GM23338 (cell line): ENCODE measurements at regions not wholly inside any gene's neighbourhood (a gene's known extent, or its start where the extent isn't known, plus 50 kb on each side); places are given as distances from the start of the nearest gene placed in this dataset.

Source experiments
- ATAC-seq: fragments of 200-7000 bp; cut with Tn5 transposase; 3 replicates; pipeline ENCODE4 v1.9.1; 2020
- DNase-seq: peaks from one replicate; pipeline ENCODE4 v3.0.0-alpha.2; 2015; ENCODE audit warnings: low spot score
- H2AFZ ChIP-seq: fragments of 200-600 bp; sonication (generic); 2 replicates; pipeline ENCODE4 v1.8.0; 2016; ENCODE audit warnings: antibody characterized with exemption, mild to moderate bottlenecking, moderate library complexity
- H3F3A ChIP-seq: fragments of 200-600 bp; sonication (generic); replicated peaks from 2 replicates; pipeline ENCODE4 v1.8.0; 2017; ENCODE audit warnings: antibody characterized with exemption, mixed run types, low read depth
- H3K27ac ChIP-seq: fragments of 200-600 bp; sonication (generic); 2 replicates; pipeline ENCODE4 v1.6.1; 2016; ENCODE audit warnings: low read depth
- H3K27me3 ChIP-seq: fragments of 200-600 bp; sonication (generic); 2 replicates; pipeline ENCODE4 v1.8.0; 2016; ENCODE audit warnings: mild to moderate bottlenecking, mixed run types, moderate library complexity; ENCODE audit not compliant: insufficient read depth
- H3K36me3 ChIP-seq: fragments of 200-600 bp; sonication (generic); 2 replicates; pipeline ENCODE4 v1.8.0; 2016; ENCODE audit warnings: mild to moderate bottlenecking; ENCODE audit not compliant: insufficient read depth
- H3K4me1 ChIP-seq: fragments of 200-600 bp; sonication (generic); 2 replicates; pipeline ENCODE4 v1.8.0; 2016; ENCODE audit warnings: mild to moderate bottlenecking, moderate library complexity; ENCODE audit not compliant: insufficient read depth
- H3K4me2 ChIP-seq: fragments of 200-600 bp; sonication (generic); 2 replicates; pipeline ENCODE4 v1.7.1; 2017; ENCODE audit warnings: mixed run types
- H3K4me3 ChIP-seq: fragments of 200-600 bp; sonication (generic); 2 replicates; pipeline ENCODE4 v1.6.1; 2016; ENCODE audit warnings: mixed run types
- H3K79me2 ChIP-seq: fragments of 200-600 bp; sonication (generic); replicated peaks from 2 replicates; pipeline ENCODE4 v1.8.0; 2017; ENCODE audit warnings: mild to moderate bottlenecking; ENCODE audit not compliant: insufficient read depth
- H3K9me2 ChIP-seq: fragments of 200-600 bp; sonication (generic); 2 replicates; pipeline ENCODE4 v1.8.0; 2017; ENCODE audit not compliant: insufficient read depth
- H4K20me1 ChIP-seq: fragments of 200-600 bp; sonication (generic); replicated peaks from 2 replicates; pipeline ENCODE4 v1.8.0; 2017; ENCODE audit warnings: mild to moderate bottlenecking; ENCODE audit not compliant: insufficient read depth
- H3K27ac Mint-ChIP-seq: 2 replicates; pipeline ENCODE4 v1.8.0; 2020; ENCODE audit warnings: inconsistent platforms, mild to moderate bottlenecking, moderate library complexity, mixed read lengths
- H3K27me3 Mint-ChIP-seq: 3 replicates; pipeline ENCODE4 v1.8.0; 2022; ENCODE audit warnings: low read depth, mild to moderate bottlenecking, moderate library complexity, mixed read lengths, inconsistent platforms; ENCODE audit not compliant: insufficient read depth, poor library complexity
- H3K36me3 Mint-ChIP-seq: 3 replicates; pipeline ENCODE4 v1.8.0; 2021; ENCODE audit warnings: low read depth, mild to moderate bottlenecking, inconsistent platforms, moderate library complexity, mixed read lengths
- H3K4me1 Mint-ChIP-seq: 3 replicates; pipeline ENCODE4 v1.8.0; 2020; ENCODE audit warnings: mild to moderate bottlenecking, inconsistent platforms, mixed read lengths
- H3K4me3 Mint-ChIP-seq: 3 replicates; pipeline ENCODE4 v1.8.0; 2021; ENCODE audit warnings: moderate library complexity, mild to moderate bottlenecking, inconsistent platforms, mixed read lengths
- H3K9me3 Mint-ChIP-seq: 3 replicates; pipeline ENCODE4 v1.8.0; 2020; ENCODE audit warnings: moderate library complexity, mild to moderate bottlenecking, inconsistent platforms, mixed read lengths
- CREB1 ChIP-seq: fragments of 250-450 bp; sonication (Bioruptor Pico); IDR thresholded peaks from 2 replicates; pipeline ENCODE4 v1.5.0; 2020; ENCODE audit warnings: low read depth, mild to moderate bottlenecking, moderate library complexity
- EZH2 ChIP-seq: fragments of 200-600 bp; sonication (generic); IDR thresholded peaks from one replicate; pipeline ENCODE4 v1.8.0; 2017; ENCODE audit warnings: antibody characterized with exemption, mild to moderate bottlenecking, low read depth; ENCODE audit not compliant: unreplicated experiment
- JUNB ChIP-seq: IDR thresholded peaks from one replicate; pipeline ENCODE4 v1.6.1; 2016; ENCODE audit warnings: antibody characterized with exemption; ENCODE audit not compliant: unreplicated experiment
- NANOG ChIP-seq: IDR thresholded peaks from 2 replicates; pipeline ENCODE4 v1.6.1; 2016; ENCODE audit warnings: antibody characterized with exemption, borderline replicate concordance
- POLR2AphosphoS5 ChIP-seq: IDR thresholded peaks from 2 replicates; pipeline ENCODE4 v1.6.1; 2016; ENCODE audit warnings: antibody characterized with exemption, low read depth
- ZNF114 ChIP-seq: fragments of 250-450 bp; sonication (Bioruptor Pico); IDR thresholded peaks from 2 replicates; pipeline ENCODE4 v1.5.0; 2020; ENCODE audit warnings: mild to moderate bottlenecking, moderate library complexity
- ZNF331 ChIP-seq: fragments of 250-450 bp; sonication (Bioruptor Pico); IDR thresholded peaks from 2 replicates; pipeline ENCODE4 v1.5.0; 2020; ENCODE audit warnings: low read depth, mild to moderate bottlenecking, moderate library complexity
- TF ChIP-seq, protein P1 (sequence below), 2 experiments: fragments of 200-600 bp in 1 of 2; sonication (generic) in 1 of 2; conservative IDR thresholded peaks; 2 replicates each; pipeline versions ENCODE4 v1.5.1 to v1.6.1; 2016 to 2017; ENCODE audit warnings: antibody characterized with exemption in 2 of 2, low read depth in 2 of 2, mild to moderate bottlenecking in 2 of 2, moderate library complexity in 1 of 2
- TF ChIP-seq, protein P2 (sequence below): IDR thresholded peaks from one replicate; pipeline ENCODE4 v1.6.1; 2018; ENCODE audit warnings: antibody characterized with exemption; ENCODE audit not compliant: unreplicated experiment
- TF ChIP-seq, protein P3 (sequence below): IDR thresholded peaks from 2 replicates; pipeline ENCODE4 v1.6.1; 2016; ENCODE audit warnings: antibody characterized with exemption

DNA sequence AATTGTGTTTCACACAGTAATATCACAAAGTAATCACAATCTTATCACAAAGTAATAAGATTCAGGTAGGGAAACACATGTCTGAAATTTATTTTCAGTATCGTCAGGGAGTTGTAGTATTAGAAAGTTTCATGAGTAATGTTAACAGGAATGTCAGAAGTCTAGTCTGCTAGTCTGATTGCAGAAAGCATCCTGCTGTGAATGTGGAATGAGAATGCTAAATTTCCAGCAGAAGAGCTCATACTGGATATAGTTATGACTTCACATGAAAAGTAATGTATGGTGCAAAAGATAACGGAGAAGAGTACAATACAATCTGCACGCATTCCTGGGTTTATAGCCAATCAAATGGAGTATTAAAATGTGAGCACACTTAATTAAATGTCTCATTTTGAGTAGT is 494.7 kb upstream of the SETBP1 start:
- H3K27ac Mint-ChIP-seq = no peak overlapping the region
- no peak overlapping the region for H3K4me3 Mint-ChIP-seq
- H3K79me2 ChIP-seq = no peaks in the 10 kb centered on the region

DNA sequence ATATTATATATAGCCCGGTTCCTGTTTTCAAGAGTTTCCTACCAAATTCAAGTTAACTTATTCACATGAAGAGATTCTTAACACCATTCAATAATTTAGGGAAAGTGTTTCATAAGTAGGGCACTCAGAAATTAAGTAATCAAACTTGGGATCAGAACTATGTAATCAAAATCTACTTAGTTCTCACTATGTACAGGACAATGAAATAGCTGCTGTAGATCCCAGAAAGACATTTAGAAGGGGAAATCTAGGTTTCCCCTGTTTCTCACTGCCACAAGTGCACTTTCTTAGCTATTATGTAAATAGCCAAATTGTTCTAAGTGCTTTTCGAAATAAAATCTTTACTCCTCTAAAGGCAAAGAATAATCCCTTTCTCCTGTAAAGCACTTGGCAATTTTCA is 493.6 kb upstream of the SETBP1 start:
- H2AFZ ChIP-seq = no peak overlapping the region
- H3K4me3 ChIP-seq = no peak overlapping the region
- H3K36me3 Mint-ChIP-seq = no peaks in the 10 kb centered on the region
- no peak overlapping the region for H3K4me2 ChIP-seq
- H3K36me3 ChIP-seq = no peaks in the 10 kb centered on the region
- no peaks in the 10 kb centered on the region for H3F3A ChIP-seq
- H3K9me3 Mint-ChIP-seq = no peaks in the 10 kb centered on the region
- no peak for DNase-seq
- no peak for ATAC-seq
- H3K27me3 ChIP-seq = no peaks in the 10 kb centered on the region
- no peak overlapping the region for H3K4me3 Mint-ChIP-seq
- no peak overlapping the region for H3K27ac ChIP-seq
- TF ChIP-seq JUNB (no peak), POLR2AphosphoS5 (no peak), EZH2 (no peak), CREB1 (CRISPR knock-in tag) (no peak)
- TF ChIP-seq, protein P1, sequence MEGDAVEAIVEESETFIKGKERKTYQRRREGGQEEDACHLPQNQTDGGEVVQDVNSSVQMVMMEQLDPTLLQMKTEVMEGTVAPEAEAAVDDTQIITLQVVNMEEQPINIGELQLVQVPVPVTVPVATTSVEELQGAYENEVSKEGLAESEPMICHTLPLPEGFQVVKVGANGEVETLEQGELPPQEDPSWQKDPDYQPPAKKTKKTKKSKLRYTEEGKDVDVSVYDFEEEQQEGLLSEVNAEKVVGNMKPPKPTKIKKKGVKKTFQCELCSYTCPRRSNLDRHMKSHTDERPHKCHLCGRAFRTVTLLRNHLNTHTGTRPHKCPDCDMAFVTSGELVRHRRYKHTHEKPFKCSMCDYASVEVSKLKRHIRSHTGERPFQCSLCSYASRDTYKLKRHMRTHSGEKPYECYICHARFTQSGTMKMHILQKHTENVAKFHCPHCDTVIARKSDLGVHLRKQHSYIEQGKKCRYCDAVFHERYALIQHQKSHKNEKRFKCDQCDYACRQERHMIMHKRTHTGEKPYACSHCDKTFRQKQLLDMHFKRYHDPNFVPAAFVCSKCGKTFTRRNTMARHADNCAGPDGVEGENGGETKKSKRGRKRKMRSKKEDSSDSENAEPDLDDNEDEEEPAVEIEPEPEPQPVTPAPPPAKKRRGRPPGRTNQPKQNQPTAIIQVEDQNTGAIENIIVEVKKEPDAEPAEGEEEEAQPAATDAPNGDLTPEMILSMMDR (conservative IDR thresholded peaks at IDR 0.05; ENCODE audit: low read depth in 2 of 2) = no peak
- TF ChIP-seq, protein P2, sequence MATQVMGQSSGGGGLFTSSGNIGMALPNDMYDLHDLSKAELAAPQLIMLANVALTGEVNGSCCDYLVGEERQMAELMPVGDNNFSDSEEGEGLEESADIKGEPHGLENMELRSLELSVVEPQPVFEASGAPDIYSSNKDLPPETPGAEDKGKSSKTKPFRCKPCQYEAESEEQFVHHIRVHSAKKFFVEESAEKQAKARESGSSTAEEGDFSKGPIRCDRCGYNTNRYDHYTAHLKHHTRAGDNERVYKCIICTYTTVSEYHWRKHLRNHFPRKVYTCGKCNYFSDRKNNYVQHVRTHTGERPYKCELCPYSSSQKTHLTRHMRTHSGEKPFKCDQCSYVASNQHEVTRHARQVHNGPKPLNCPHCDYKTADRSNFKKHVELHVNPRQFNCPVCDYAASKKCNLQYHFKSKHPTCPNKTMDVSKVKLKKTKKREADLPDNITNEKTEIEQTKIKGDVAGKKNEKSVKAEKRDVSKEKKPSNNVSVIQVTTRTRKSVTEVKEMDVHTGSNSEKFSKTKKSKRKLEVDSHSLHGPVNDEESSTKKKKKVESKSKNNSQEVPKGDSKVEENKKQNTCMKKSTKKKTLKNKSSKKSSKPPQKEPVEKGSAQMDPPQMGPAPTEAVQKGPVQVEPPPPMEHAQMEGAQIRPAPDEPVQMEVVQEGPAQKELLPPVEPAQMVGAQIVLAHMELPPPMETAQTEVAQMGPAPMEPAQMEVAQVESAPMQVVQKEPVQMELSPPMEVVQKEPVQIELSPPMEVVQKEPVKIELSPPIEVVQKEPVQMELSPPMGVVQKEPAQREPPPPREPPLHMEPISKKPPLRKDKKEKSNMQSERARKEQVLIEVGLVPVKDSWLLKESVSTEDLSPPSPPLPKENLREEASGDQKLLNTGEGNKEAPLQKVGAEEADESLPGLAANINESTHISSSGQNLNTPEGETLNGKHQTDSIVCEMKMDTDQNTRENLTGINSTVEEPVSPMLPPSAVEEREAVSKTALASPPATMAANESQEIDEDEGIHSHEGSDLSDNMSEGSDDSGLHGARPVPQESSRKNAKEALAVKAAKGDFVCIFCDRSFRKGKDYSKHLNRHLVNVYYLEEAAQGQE = no peak
- TF ChIP-seq, protein P3, sequence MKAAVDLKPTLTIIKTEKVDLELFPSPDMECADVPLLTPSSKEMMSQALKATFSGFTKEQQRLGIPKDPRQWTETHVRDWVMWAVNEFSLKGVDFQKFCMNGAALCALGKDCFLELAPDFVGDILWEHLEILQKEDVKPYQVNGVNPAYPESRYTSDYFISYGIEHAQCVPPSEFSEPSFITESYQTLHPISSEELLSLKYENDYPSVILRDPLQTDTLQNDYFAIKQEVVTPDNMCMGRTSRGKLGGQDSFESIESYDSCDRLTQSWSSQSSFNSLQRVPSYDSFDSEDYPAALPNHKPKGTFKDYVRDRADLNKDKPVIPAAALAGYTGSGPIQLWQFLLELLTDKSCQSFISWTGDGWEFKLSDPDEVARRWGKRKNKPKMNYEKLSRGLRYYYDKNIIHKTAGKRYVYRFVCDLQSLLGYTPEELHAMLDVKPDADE = no peak
- H3K4me1 Mint-ChIP-seq = peaks cover 7% of the 10 kb centered on the region; the same call in 2 of the 3 replicates
- no peaks in the 10 kb centered on the region for H3K9me2 ChIP-seq
- no peaks in the 10 kb centered on the region for H3K79me2 ChIP-seq
- no peak overlapping the region for H3K27ac Mint-ChIP-seq
- 0 out of 2 replicates have a peak, but pooled peaks cover 5% of the 10 kb centered on the region for H3K4me1 ChIP-seq
- no peaks in the 10 kb centered on the region for H3K27me3 Mint-ChIP-seq
- no peaks in the 10 kb centered on the region for H4K20me1 ChIP-seq

More for the DNA sequence above, 494.7 kb upstream of the SETBP1 start:
- H3K27ac ChIP-seq = no peak overlapping the region
- Mint-ChIP-seq H3K9me3 (no peaks in the 10 kb centered on the region), H3K36me3 (no peaks in the 10 kb centered on the region), H3K4me1 (peaks cover 9% of the 10 kb centered on the region; the same call in 2 of the 3 replicates), H3K27me3 (no peaks in the 10 kb centered on the region)
- no peaks in the 10 kb centered on the region for H3K36me3 ChIP-seq
- H2AFZ ChIP-seq = no peak overlapping the region
- H3K9me2 ChIP-seq = no peaks in the 10 kb centered on the region
- ATAC-seq (no peak), DNase-seq (no peak)
- H3K27me3 ChIP-seq = no peaks in the 10 kb centered on the region
- no peaks in the 10 kb centered on the region for H3K4me1 ChIP-seq
- no peak overlapping the region for H3K4me2 ChIP-seq
- H4K20me1 ChIP-seq = no peaks in the 10 kb centered on the region
- TF ChIP-seq NANOG (no peak), JUNB (no peak), ZNF331 (no peak), ZNF114 (no peak)
- TF ChIP-seq, protein P3 = no peak
- TF ChIP-seq, protein P2 = no peak
- no peaks in the 10 kb centered on the region for H3F3A ChIP-seq
- H3K4me3 ChIP-seq = no peak overlapping the region
